IPS DF 19.7 (cell line): ENCODE measurements at regions not wholly inside any gene's neighbourhood (a gene's known extent, or its start where the extent isn't known, plus 50 kb on each side); places are given as distances from the start of the nearest gene placed in this dataset.

Experiments
- DNase-seq: peaks from one replicate; pipeline ENCODE4 v3.0.0-alpha.2; 2013; ENCODE audit warnings: low read depth, low spot score

GRCh38 chr13:72379581-72379980, 347.8 kb downstream of the MZT1 start:
- no peak for DNase-seq

GRCh38 chr13:72368031-72368430, 359.4 kb downstream of the MZT1 start:
- no peak for DNase-seq

GRCh38 chr13:72346716-72347115, 380.7 kb downstream of the MZT1 start:
- DNase-seq, result no peak

- no peak for DNase-seq
These were observed 385.1 kb downstream of the MZT1 start for GRCh38 chr13:72342364-72342763.

- DNase-seq, result no peak
These were observed 385.5 kb downstream of the MZT1 start for GRCh38 chr13:72341904-72342303.

- no peak for DNase-seq
These were observed 409.9 kb downstream of the MZT1 start for GRCh38 chr13:72317346-72318109.

GRCh38 chr13:72316716-72317115, 410.7 kb downstream of the MZT1 start:
- DNase-seq, result no peak

GRCh38 chr13:72315312-72315711, 412.1 kb downstream of the MZT1 start:
- DNase-seq, result no peak

- DNase-seq, result no peak
These were observed 413.2 kb downstream of the MZT1 start for GRCh38 chr13:72314210-72314609.

- DNase-seq, result no peak
These were observed 413.9 kb downstream of the MZT1 start for GRCh38 chr13:72313546-72313945.

GRCh38 chr13:72303941-72304746, 423.3 kb downstream of the MZT1 start:
- no peak for DNase-seq

- DNase-seq, result no peak
These were observed 429.2 kb upstream of the DACH1 start for GRCh38 chr13:72296246-72296645.

GRCh38 chr13:72295153-72295552, 428.1 kb upstream of the DACH1 start:
- no peak for DNase-seq

GRCh38 chr13:72293206-72293605, 426.2 kb upstream of the DACH1 start:
- DNase-seq, result no peak

- peak; percentile 45 for DNase-seq
These were observed 424.1 kb upstream of the DACH1 start for GRCh38 chr13:72290962-72291681.

- no peak for DNase-seq
These were observed 419.4 kb upstream of the DACH1 start for GRCh38 chr13:72286421-72286820.

GRCh38 chr13:72284791-72285190, 417.8 kb upstream of the DACH1 start:
- DNase-seq, result no peak

- DNase-seq, result no peak
These were observed 394.7 kb upstream of the DACH1 start for GRCh38 chr13:72261732-72262131.

- no peak for DNase-seq
These were observed 392.5 kb upstream of the DACH1 start for GRCh38 chr13:72259528-72259927.

GRCh38 chr13:72258340-72258981, 391.5 kb upstream of the DACH1 start:
- DNase-seq, result peak; percentile 65

- DNase-seq, result peak; percentile 35
These were observed 388.9 kb upstream of the DACH1 start for GRCh38 chr13:72255908-72256307.

GRCh38 chr13:72253754-72254153, 386.8 kb upstream of the DACH1 start:
- DNase-seq, result no peak
